ENCODE measurements at regions not wholly inside any gene's neighbourhood (a gene's known extent, or its start where the extent isn't known, plus 50 kb on each side); places are given as distances from the start of the nearest gene placed in this dataset.

- Histone ChIP-seq H3K27ac (ENCODE audit: low read length) (no peak overlapping the region), H3K9me3 (ENCODE audit: control insufficient read depth in 1 of 2, low read length in 2 of 2) (peaks cover 0 to 11% of the 10 kb centered on the region in 2 donors), H3K27me3 (ENCODE audit: low read depth, low read length) (no peaks in the 10 kb centered on the region), H3K4me1 (ENCODE audit: control insufficient read depth in 1 of 2, insufficient read depth in 2 of 2, low read length in 2 of 2) (no peaks in the 10 kb centered on the region), H3K36me3 (ENCODE audit: control insufficient read depth in 1 of 2, insufficient read depth in 2 of 2, low read length in 2 of 2) (no peaks in the 10 kb centered on the region), H3K4me3 (ENCODE audit: low read depth in 1 of 2, low read length in 2 of 2) (no peak overlapping the region)
Measured at GRCh38 chr1:104906141-104906540, 1156.4 kb downstream of the AMY1C start.

GRCh38 chr1:104919188-104919587, 1169.5 kb downstream of the AMY1C start:
- Histone ChIP-seq H3K27me3 (ENCODE audit: low read depth, low read length) (no peaks in the 10 kb centered on the region), H3K4me1 (ENCODE audit: control insufficient read depth in 1 of 2, insufficient read depth in 2 of 2, low read length in 2 of 2) (no peaks in the 10 kb centered on the region), H3K27ac (ENCODE audit: low read length) (no peak overlapping the region), H3K9me3 (ENCODE audit: control insufficient read depth in 1 of 2, low read length in 2 of 2) (no peaks in the 10 kb centered on the region), H3K4me3 (ENCODE audit: low read depth in 1 of 2, low read length in 2 of 2) (no peak overlapping the region), H3K36me3 (ENCODE audit: control insufficient read depth in 1 of 2, insufficient read depth in 2 of 2, low read length in 2 of 2) (no peaks in the 10 kb centered on the region)

GRCh38 chr1:104921525-104921924, 1171.8 kb downstream of the AMY1C start:
- no peak overlapping the region for H3K4me3 ChIP-seq (ENCODE audit: low read depth in 1 of 2, low read length in 2 of 2)
- no peaks in the 10 kb centered on the region for H3K4me1 ChIP-seq (ENCODE audit: control insufficient read depth in 1 of 2, insufficient read depth in 2 of 2, low read length in 2 of 2)

GRCh38 chr1:104923075-104923474, 1173.4 kb downstream of the AMY1C start:
- H3K9me3 ChIP-seq (ENCODE audit: control insufficient read depth in 1 of 2, low read length in 2 of 2) = no peaks in the 10 kb centered on the region
- H3K27me3 ChIP-seq (ENCODE audit: low read depth, low read length) = no peaks in the 10 kb centered on the region
- H3K27ac ChIP-seq (ENCODE audit: low read length) = no peak overlapping the region
- no peaks in the 10 kb centered on the region for H3K36me3 ChIP-seq (ENCODE audit: control insufficient read depth in 1 of 2, insufficient read depth in 2 of 2, low read length in 2 of 2)
- H3K4me3 ChIP-seq (ENCODE audit: low read depth in 1 of 2, low read length in 2 of 2) = no peak overlapping the region
- H3K4me1 ChIP-seq (ENCODE audit: control insufficient read depth in 1 of 2, insufficient read depth in 2 of 2, low read length in 2 of 2) = no peaks in the 10 kb centered on the region

More at GRCh38 chr1:104921525-104921924, 1171.8 kb downstream of the AMY1C start:
- Histone ChIP-seq H3K36me3 (ENCODE audit: control insufficient read depth in 1 of 2, insufficient read depth in 2 of 2, low read length in 2 of 2) (no peaks in the 10 kb centered on the region), H3K27me3 (ENCODE audit: low read depth, low read length) (no peaks in the 10 kb centered on the region), H3K27ac (ENCODE audit: low read length) (no peak overlapping the region), H3K9me3 (ENCODE audit: control insufficient read depth in 1 of 2, low read length in 2 of 2) (no peaks in the 10 kb centered on the region)

GRCh38 chr1:104929280-104929679, 1179.6 kb downstream of the AMY1C start:
- Histone ChIP-seq H3K36me3 (ENCODE audit: control insufficient read depth in 1 of 2, insufficient read depth in 2 of 2, low read length in 2 of 2) (no peaks in the 10 kb centered on the region), H3K27ac (ENCODE audit: low read length) (no peak overlapping the region)

GRCh38 chr1:104932030-104932915, 1182.6 kb downstream of the AMY1C start:
- Histone ChIP-seq H3K4me1 (ENCODE audit: control insufficient read depth in 1 of 2, insufficient read depth in 2 of 2, low read length in 2 of 2) (no peaks in the 10 kb centered on the region), H3K4me3 (ENCODE audit: low read depth in 1 of 2, low read length in 2 of 2) (no peak overlapping the region), H3K27me3 (ENCODE audit: low read depth, low read length) (no peaks in the 10 kb centered on the region), H3K36me3 (ENCODE audit: control insufficient read depth in 1 of 2, insufficient read depth in 2 of 2, low read length in 2 of 2) (no peaks in the 10 kb centered on the region), H3K9me3 (ENCODE audit: control insufficient read depth in 1 of 2, low read length in 2 of 2) (peaks cover 0 to 10% of the 10 kb centered on the region in 2 donors), H3K27ac (ENCODE audit: low read length) (no peak overlapping the region)

More at GRCh38 chr1:104929280-104929679, 1179.6 kb downstream of the AMY1C start:
- Histone ChIP-seq H3K4me3 (ENCODE audit: low read depth in 1 of 2, low read length in 2 of 2) (no peak overlapping the region), H3K4me1 (ENCODE audit: control insufficient read depth in 1 of 2, insufficient read depth in 2 of 2, low read length in 2 of 2) (no peaks in the 10 kb centered on the region), H3K27me3 (ENCODE audit: low read depth, low read length) (no peaks in the 10 kb centered on the region), H3K9me3 (ENCODE audit: control insufficient read depth in 1 of 2, low read length in 2 of 2) (peaks cover 0 to 10% of the 10 kb centered on the region in 2 donors)

- H3K27ac ChIP-seq (ENCODE audit: low read length) = no peak overlapping the region
- H3K4me3 ChIP-seq (ENCODE audit: low read depth in 1 of 2, low read length in 2 of 2) = no peak overlapping the region
- H3K27me3 ChIP-seq (ENCODE audit: low read depth, low read length) = no peaks in the 10 kb centered on the region
- no peaks in the 10 kb centered on the region for H3K36me3 ChIP-seq (ENCODE audit: control insufficient read depth in 1 of 2, insufficient read depth in 2 of 2, low read length in 2 of 2)
- H3K9me3 ChIP-seq (ENCODE audit: control insufficient read depth in 1 of 2, low read length in 2 of 2) = peaks cover 0 to 10% of the 10 kb centered on the region in 2 donors
- no peaks in the 10 kb centered on the region for H3K4me1 ChIP-seq (ENCODE audit: control insufficient read depth in 1 of 2, insufficient read depth in 2 of 2, low read length in 2 of 2)
Measured at GRCh38 chr1:104932949-104933679, 1183.4 kb downstream of the AMY1C start.

- Histone ChIP-seq H3K4me1 (ENCODE audit: control insufficient read depth in 1 of 2, insufficient read depth in 2 of 2, low read length in 2 of 2) (no peaks in the 10 kb centered on the region), H3K27me3 (ENCODE audit: low read depth, low read length) (no peaks in the 10 kb centered on the region), H3K9me3 (ENCODE audit: control insufficient read depth in 1 of 2, low read length in 2 of 2) (peaks cover 0 to 10% of the 10 kb centered on the region in 2 donors), H3K27ac (ENCODE audit: low read length) (no peak overlapping the region), H3K4me3 (ENCODE audit: low read depth in 1 of 2, low read length in 2 of 2) (no peak overlapping the region), H3K36me3 (ENCODE audit: control insufficient read depth in 1 of 2, insufficient read depth in 2 of 2, low read length in 2 of 2) (no peaks in the 10 kb centered on the region)
Measured at GRCh38 chr1:104933846-104934245, 1184.1 kb downstream of the AMY1C start.

GRCh38 chr1:104945406-104945805, 1195.7 kb downstream of the AMY1C start:
- H3K4me1 ChIP-seq (ENCODE audit: control insufficient read depth in 1 of 2, insufficient read depth in 2 of 2, low read length in 2 of 2) = no peaks in the 10 kb centered on the region
- H3K9me3 ChIP-seq (ENCODE audit: control insufficient read depth in 1 of 2, low read length in 2 of 2) = peaks cover 0 to 4% of the 10 kb centered on the region in 2 donors
- H3K27me3 ChIP-seq (ENCODE audit: low read depth, low read length) = no peaks in the 10 kb centered on the region
- H3K27ac ChIP-seq (ENCODE audit: low read length) = no peak overlapping the region
- H3K4me3 ChIP-seq (ENCODE audit: low read depth in 1 of 2, low read length in 2 of 2) = no peak overlapping the region
- no peaks in the 10 kb centered on the region for H3K36me3 ChIP-seq (ENCODE audit: control insufficient read depth in 1 of 2, insufficient read depth in 2 of 2, low read length in 2 of 2)

GRCh38 chr1:104946558-104947210, 1197.0 kb downstream of the AMY1C start:
- Histone ChIP-seq H3K4me3 (ENCODE audit: low read depth in 1 of 2, low read length in 2 of 2) (no peak overlapping the region), H3K4me1 (ENCODE audit: control insufficient read depth in 1 of 2, insufficient read depth in 2 of 2, low read length in 2 of 2) (no peaks in the 10 kb centered on the region), H3K27me3 (ENCODE audit: low read depth, low read length) (no peaks in the 10 kb centered on the region)

GRCh38 chr1:104953555-104953954, 1203.9 kb downstream of the AMY1C start:
- H3K9me3 ChIP-seq (ENCODE audit: control insufficient read depth in 1 of 2, low read length in 2 of 2) = no peaks in the 10 kb centered on the region
- no peak overlapping the region for H3K27ac ChIP-seq (ENCODE audit: low read length)
- no peak overlapping the region for H3K4me3 ChIP-seq (ENCODE audit: low read depth in 1 of 2, low read length in 2 of 2)
- H3K4me1 ChIP-seq (ENCODE audit: control insufficient read depth in 1 of 2, insufficient read depth in 2 of 2, low read length in 2 of 2) = no peaks in the 10 kb centered on the region
- H3K36me3 ChIP-seq (ENCODE audit: control insufficient read depth in 1 of 2, insufficient read depth in 2 of 2, low read length in 2 of 2) = no peaks in the 10 kb centered on the region
- no peaks in the 10 kb centered on the region for H3K27me3 ChIP-seq (ENCODE audit: low read depth, low read length)

More at GRCh38 chr1:104946558-104947210, 1197.0 kb downstream of the AMY1C start:
- H3K27ac ChIP-seq (ENCODE audit: low read length) = no peak overlapping the region
- peaks cover 0 to 4% of the 10 kb centered on the region in 2 donors for H3K9me3 ChIP-seq (ENCODE audit: control insufficient read depth in 1 of 2, low read length in 2 of 2)
- H3K36me3 ChIP-seq (ENCODE audit: control insufficient read depth in 1 of 2, insufficient read depth in 2 of 2, low read length in 2 of 2) = no peaks in the 10 kb centered on the region
